HL-60 (cell line): ENCODE measurements at regions not wholly inside any gene's neighbourhood (a gene's known extent, or its start where the extent isn't known, plus 50 kb on each side); places are given as distances from the start of the nearest gene placed in this dataset.
A peak's percentile ranks its signal among the peaks of the same experiment; 100 is the strongest.

Experiments
- CTCF ChIP-seq: IDR thresholded peaks from one replicate; pipeline ENCODE4 v1.5.1; 2011; ENCODE audit warnings: low read length, control low read depth, inconsistent platforms; ENCODE audit not compliant: insufficient read depth
- GABPA ChIP-seq: IDR thresholded peaks from 2 replicates; pipeline ENCODE4 v1.6.1; 2012; ENCODE audit warnings: low read depth
- POLR2AphosphoS5 ChIP-seq: IDR thresholded peaks from 2 replicates; pipeline ENCODE4 v1.6.1; 2012; ENCODE audit warnings: low read depth
- REST ChIP-seq: IDR thresholded peaks from 2 replicates; pipeline ENCODE4 v1.6.1; 2012; ENCODE audit warnings: low read depth; ENCODE audit not compliant: insufficient replicate concordance
- SPI1 ChIP-seq: IDR thresholded peaks from 2 replicates; pipeline ENCODE4 v1.6.1; 2012; ENCODE audit warnings: low read depth, mild to moderate bottlenecking, borderline replicate concordance

GRCh38 chrX:145393702-145394235 is 146.5 kb downstream of the SPANXN1 start:
- TF ChIP-seq POLR2AphosphoS5 (no peak), CTCF (peak; percentile 11), REST (no peak), GABPA (no peak), SPI1 (no peak)
